RWPE1 (cell line): ENCODE measurements at regions not wholly inside any gene's neighbourhood (a gene's known extent, or its start where the extent isn't known, plus 50 kb on each side); places are given as distances from the start of the nearest gene placed in this dataset.

Experiments
- CTCF ChIA-PET: fragments of 350-600 bp; sonication (Branson Sonifier 250); formaldehyde crosslinking; extraction: SDS; loops from one replicate; lab custom pipeline; 2021; lab: Yijun Ruan, JAX
- POLR2A ChIA-PET: fragments of 400-600 bp; formaldehyde crosslinking; extraction: SDS; loops from one replicate; lab custom pipeline; 2020; ENCODE audit warnings: antibody characterized with exemption; ENCODE audit not compliant: low non-redundant PET; lab: Yijun Ruan, JAX
- DNase-seq: peaks from one replicate; pipeline ENCODE4 v3.0.0; 2012; ENCODE audit warnings: low spot score
- H3K27ac ChIP-seq: fragments of 450-650 bp; 2 replicates; pipeline ENCODE4 v1.5.1; 2017
- TF ChIP-seq, protein P1 (sequence below): fragments of 450-650 bp; conservative IDR thresholded peaks from 2 replicates; pipeline ENCODE4 v1.5.1; 2017; ENCODE audit warnings: low read depth, mild to moderate bottlenecking

- DNase-seq = no peak
- CTCF ChIA-PET = no interaction called here
- H3K27ac ChIP-seq = no peak overlapping the region
- POLR2A ChIA-PET = no interaction called here
- TF ChIP-seq, protein P1, sequence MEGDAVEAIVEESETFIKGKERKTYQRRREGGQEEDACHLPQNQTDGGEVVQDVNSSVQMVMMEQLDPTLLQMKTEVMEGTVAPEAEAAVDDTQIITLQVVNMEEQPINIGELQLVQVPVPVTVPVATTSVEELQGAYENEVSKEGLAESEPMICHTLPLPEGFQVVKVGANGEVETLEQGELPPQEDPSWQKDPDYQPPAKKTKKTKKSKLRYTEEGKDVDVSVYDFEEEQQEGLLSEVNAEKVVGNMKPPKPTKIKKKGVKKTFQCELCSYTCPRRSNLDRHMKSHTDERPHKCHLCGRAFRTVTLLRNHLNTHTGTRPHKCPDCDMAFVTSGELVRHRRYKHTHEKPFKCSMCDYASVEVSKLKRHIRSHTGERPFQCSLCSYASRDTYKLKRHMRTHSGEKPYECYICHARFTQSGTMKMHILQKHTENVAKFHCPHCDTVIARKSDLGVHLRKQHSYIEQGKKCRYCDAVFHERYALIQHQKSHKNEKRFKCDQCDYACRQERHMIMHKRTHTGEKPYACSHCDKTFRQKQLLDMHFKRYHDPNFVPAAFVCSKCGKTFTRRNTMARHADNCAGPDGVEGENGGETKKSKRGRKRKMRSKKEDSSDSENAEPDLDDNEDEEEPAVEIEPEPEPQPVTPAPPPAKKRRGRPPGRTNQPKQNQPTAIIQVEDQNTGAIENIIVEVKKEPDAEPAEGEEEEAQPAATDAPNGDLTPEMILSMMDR = no peak
These were observed 101.1 kb downstream of the TEX13C start for GRCh38 chrX:125420809-125421208.

GRCh38 chrX:125422986-125423385 is 103.3 kb downstream of the TEX13C start:
- DNase-seq = no peak
- ChIA-PET POLR2A (no interaction called here), CTCF (no interaction called here)
- no peak overlapping the region for H3K27ac ChIP-seq
- TF ChIP-seq, protein P1 = no peak

DNA sequence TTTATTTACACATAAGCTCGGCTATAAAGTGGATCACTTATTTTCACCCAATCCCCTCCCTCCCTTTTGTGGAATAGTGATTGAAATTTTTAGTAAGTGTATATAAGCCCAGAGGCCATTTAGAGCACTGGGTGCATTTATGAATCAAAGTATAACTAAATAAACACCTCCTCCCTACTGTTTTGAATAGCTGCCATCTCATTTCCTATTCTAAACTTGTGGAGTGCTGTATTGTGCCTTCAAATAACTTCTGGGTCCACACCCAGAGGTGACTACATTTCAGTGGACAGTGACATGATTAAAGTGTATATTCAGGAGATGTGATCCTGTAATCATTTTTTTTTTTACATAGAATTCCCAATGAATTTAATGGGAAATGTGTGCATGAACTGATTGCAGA is 104.9 kb downstream of the TEX13C start:
- TF ChIP-seq, protein P1 = no peak
- ChIA-PET CTCF (no interaction called here), POLR2A (no interaction called here)
- no peak for DNase-seq
- no peak overlapping the region for H3K27ac ChIP-seq

DNA sequence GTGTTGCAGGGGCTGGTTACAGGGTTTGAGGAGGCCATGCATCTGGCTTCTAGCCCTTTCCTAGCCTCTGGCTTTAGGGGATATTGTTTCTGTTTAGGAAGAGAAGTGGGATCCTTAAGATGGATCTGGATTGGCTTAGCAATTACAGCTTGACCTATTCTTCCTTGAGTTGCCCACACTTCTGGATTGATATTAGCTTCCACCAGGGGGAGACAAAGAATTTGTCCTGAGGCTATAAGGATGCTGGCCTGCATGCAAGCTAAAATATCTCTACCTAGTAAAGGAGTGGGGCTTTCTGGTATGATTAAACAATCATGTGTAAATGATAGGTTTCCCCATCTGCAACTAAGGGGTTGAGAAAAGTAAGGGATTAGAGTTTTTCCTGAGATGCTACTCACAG is 117.2 kb downstream of the TEX13C start:
- TF ChIP-seq, protein P1 = peak; percentile 19; the same call in 1 of the 2 replicates
- no peak for DNase-seq
- ChIA-PET CTCF (interaction anchor here (0.8 kb wide), 1 partner anchor 10 kb away, joined by 3 read pairs; no protein-coding TSS in a partner anchor), POLR2A (no interaction called here)
- H3K27ac ChIP-seq = no peak overlapping the region

- no peak overlapping the region for H3K27ac ChIP-seq
- CTCF ChIA-PET = no interaction called here
- POLR2A ChIA-PET = no interaction called here
- TF ChIP-seq, protein P1 = no peak
- DNase-seq = no peak
These were observed 119.7 kb downstream of the TEX13C start for GRCh38 chrX:125439194-125439849.

GRCh38 chrX:125444659-125445058 is 125.0 kb downstream of the TEX13C start:
- ChIA-PET CTCF (no interaction called here), POLR2A (no interaction called here)
- DNase-seq = no peak
- TF ChIP-seq, protein P1 = no peak
- no peak overlapping the region for H3K27ac ChIP-seq
